Amniotic stem cell (primary cell): ENCODE measurements at regions not wholly inside any gene's neighbourhood (a gene's known extent, or its start where the extent isn't known, plus 50 kb on each side); places are given as distances from the start of the nearest gene placed in this dataset.

ENCODE experiments used
- DNase-seq: peaks from one replicate; lab custom pipeline; 2025; lab: John Stamatoyannopoulos, UW

DNA sequence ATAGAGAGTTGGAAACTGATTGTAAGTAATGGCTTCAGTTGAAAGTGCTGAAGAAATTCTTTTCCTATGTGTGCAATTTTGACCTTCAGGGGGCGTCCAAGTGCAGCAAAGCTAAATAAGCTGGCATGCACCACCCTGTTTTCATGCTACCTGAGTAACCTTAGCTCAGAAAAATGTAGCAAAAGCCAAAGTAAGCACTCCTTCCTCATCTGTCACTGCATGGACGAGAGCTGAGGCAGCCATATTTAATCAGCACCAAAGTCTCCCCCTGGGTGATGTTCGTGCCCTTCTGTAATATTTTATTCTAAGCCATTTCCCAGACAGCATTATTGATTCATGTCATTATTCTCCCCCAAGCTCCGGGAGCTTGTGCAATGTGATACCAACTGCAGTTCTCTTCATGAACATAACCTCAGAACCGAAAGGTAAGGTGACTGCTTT lies 123.1 kb downstream of the RPS12 start:
- no peak for DNase-seq

DNA sequence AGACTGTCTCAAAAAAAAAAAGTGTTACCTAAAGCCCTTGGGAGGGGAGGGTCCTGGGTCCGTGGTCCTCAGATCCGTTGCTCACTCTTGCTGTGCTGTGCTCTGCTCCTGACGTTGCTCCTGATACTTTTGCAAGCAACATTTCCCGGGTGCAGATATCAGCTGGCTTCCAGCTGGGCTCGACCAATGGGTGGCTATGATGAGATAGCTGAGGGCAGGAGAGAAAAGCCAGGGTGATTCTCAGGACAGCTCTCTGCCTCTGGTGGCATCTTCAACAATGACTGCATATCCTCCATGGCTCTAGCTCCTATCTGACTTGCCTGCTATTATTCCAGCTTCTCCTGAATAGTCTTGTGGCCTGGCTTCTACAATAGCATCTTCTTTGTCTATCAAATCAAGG lies 134.5 kb downstream of the RPS12 start:
- no peak for DNase-seq

DNA sequence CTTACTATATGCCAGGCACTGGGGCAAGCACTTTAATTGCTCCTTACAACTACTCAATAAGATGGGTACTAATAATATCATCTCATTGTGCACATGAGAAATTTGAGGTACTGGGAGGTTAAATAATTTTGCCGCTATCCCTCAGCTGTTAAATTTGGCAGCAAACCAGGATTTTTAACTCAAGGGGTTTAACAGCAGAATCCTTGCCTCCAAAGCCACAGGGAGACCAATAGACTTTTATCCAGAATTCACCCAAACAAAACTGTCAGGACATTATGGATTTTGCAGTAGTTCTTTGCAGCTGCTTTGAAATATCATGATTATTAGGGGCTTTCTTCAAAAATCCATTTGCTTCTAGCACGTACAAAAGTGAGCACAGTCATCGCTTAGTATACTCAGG lies 136.2 kb downstream of the RPS12 start:
- DNase-seq, result no peak

DNA sequence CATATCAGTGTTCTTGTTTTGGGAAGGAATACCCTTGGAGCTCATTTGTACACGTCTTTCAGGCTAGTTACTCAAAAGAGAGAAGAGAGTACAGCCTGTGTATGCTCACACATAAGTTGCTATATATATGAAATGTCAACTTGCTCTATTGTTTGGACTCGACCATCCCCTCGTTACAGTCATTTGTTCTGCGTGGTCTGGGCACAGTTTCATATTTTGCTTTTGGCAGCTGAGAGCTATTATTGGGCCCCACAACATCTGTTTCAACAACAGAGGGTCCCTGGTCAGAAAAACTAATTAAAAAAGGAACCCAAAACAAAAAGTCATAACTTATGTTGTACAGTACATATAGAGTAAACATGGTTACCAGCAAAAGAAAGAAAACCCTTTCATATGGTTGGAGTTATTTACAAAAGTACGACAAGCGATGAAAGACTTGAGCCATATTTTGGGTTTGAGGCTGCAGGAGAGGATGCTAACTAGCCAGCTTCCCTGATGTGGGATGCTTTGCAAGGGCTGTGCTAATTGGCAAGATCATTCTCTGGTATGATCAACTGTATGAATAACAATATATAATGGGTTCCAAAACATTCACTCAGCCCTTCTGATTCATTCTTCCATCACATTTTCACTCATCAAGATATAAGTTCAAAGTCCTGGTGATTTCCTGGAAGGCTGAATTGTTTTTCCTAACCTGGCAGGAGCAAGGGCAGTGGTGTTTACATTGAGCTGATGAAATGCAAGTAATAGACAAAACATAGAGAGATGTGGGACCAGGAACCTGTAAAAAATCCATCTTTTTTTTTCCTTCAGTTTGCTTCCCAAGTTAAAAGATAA lies 137.9 kb downstream of the RPS12 start:
- no peak for DNase-seq

DNA sequence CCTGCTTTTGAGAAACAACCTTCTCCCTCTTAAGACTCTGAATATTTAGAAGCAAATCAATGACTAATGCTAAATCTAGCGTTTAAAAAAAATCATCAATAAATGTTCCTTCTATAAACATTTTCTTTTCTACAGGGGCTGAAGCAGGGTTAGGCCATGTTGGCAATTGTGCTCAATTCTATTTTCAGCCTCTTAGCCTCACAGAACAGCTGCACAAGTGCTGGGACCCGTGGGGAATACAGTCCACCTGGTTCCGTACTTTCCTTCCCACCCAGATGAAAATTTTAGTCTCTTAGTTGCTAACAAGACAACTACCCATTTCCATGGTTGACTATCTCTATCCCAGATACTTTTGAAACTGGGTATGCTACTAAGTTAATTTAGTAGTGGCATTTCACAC lies 138.6 kb downstream of the RPS12 start:
- no peak for DNase-seq

DNA sequence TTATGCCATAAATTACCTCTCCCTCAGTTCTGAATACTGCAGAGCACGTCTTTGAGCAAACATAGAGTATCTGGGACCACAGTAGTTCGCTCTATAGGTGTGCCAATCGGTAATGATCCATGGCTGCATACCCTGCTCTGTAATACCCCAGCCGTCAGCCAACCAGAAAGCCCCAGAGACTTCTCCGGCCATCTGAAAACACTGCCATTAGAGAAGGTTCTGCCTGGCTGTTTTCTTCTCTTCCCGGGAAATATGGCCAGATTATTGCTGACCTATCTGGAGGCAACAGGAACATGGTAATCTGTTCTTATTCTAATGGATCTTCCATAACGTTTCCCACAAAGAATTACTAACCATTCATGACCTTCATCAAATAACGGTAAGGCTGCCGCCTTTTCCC lies 139.9 kb downstream of the RPS12 start:
- no peak for DNase-seq

DNA sequence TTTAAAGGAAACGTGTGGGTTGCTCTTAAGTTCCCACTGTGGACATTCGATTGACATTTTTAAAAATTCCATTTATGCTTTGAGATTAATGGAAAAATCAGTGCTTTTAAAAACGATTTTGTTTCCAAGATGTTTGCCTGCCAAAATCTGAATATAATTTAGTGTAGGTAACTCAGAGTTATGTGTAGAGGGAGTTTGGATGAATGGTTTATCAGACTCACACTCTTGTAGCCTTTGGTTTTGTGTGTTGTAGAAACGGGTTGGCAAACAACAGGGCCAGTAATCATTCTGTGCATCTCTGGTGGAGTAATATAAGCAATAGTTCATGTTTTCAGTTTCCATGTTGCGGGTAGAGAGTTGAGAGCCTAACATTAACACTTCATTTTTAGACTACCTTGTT lies 140.6 kb downstream of the RPS12 start:
- DNase-seq, result no peak

DNA sequence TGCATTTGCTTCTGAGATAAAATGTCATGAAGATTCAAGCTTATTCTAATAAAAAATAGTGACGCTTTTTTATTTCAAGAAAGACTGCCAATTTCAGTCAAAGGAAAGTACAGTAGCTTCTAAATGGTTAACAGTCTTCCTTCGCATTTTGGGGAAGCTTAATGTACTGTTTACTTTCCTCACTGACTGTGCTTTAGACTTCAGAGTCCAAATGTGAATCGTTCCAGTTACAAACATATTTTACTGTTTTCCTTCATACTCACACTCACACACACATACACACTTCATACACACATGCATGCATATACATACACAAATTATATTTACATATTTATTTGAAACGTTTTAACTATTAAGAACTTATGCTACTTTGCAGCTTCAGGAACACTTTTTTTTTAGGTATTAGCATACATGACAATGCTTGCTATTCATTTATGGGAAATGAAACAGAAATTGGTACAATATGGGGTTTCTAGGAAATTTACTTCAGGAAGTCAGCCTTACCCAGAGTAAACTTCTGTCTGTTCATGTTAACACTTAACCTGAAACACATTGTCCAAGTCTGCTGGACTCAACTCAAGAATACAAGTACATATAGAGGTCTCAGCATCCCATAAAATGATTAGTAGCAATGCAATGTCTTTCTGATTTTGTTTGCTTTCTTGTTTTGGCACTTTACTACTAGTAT lies 145.4 kb downstream of the RPS12 start:
- DNase-seq, result no peak

DNA sequence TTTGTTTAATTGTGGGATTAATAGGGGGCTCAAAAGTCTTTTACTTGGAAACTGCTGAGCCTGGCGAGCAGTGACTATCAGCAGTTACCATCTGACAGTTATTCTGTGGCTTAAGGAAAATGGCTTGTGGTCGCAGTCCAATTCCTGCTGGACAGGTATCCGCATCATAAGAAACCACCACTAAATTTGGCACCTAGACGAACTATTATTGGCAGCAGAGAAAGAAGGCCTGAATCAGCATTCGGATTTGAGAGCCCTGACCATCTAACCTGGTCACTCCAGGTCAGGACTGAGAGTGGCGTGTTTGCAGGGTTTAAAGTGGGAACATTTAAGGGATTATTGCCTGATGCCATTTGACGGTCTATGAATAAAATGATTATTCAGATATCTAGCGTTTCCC lies 146.4 kb downstream of the RPS12 start:
- DNase-seq, result no peak

DNA sequence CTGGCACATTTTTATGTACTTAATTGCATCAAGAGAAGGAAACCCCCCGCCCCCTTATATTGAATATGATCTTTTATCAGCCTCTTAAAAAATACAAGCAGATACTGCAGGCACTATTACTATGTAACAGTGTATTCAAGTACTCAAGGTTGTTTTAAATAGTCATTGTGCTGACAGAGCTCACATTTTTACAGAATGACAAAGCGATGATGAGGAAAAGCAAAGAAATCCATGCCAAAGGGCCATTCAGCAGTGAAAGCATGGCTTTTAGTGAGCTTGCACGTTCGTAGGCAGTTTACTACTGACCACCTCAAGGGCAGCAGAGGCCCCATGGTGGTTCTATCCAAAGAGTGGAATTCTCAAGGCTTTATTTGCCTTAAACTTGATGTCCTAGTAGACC lies 146.8 kb downstream of the RPS12 start:
- DNase-seq, result peak; percentile 54

DNA sequence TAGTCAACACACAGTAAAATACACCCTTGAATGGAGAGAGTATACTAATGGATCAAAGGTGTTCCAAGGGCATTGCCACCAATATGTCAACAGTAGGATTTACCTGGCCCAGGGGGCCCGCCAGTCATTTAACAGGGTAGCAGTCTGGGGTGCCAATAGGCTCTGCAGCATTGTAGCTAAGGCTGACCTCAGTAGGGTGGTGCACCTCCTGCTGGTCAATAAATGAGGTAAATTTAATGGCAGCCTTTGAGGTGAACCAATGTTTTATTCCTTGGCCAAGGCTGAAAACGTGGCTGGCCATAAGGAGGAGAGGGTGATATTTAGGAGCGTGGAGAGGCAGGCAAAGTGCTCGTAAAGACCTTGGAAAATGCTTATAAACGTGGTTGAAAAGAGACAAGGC lies 147.2 kb downstream of the RPS12 start:
- no peak for DNase-seq

DNA sequence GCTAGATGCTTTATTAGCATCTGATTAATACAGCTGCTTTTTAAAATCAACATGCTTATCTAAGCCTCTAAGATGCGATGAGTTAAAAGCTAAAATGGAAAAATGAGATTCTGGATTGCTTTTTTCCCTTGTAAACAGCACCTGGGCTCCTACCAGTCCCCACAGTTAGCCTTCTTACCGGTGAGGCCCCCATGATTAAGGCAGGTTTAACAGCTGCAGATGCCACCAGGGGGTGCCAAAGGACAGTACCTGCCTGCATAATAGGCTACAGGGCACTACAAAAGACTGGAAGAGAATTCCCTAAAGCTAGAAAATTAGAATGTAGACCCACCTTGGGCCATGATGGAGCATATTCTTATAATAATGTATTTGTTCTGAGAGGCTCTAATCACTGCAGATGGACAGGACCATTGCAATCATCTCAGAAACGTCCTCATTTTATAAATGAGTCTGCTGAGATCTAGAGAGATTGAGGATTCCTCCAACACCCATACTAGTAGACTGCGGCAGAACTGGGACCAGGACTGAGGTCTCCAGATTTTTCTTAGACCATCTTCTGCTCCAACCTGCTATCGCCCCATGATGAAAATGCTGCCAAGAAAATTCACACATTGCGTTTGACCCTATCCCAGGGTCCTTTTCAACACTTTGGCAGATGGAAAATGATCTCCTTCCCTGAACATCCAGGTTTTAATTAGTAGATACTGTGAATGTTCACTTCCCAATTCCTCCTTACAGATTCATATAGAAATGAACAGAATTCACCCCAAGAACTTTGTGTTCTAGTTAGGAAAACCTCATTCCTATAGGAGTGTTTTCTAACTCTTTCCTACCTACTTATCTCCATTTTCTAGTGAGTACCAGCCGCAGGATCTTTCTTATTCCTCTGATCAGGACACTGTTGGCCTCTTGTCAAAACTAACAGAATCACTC lies 148.8 kb downstream of the RPS12 start:
- peak; percentile 27 for DNase-seq

DNA sequence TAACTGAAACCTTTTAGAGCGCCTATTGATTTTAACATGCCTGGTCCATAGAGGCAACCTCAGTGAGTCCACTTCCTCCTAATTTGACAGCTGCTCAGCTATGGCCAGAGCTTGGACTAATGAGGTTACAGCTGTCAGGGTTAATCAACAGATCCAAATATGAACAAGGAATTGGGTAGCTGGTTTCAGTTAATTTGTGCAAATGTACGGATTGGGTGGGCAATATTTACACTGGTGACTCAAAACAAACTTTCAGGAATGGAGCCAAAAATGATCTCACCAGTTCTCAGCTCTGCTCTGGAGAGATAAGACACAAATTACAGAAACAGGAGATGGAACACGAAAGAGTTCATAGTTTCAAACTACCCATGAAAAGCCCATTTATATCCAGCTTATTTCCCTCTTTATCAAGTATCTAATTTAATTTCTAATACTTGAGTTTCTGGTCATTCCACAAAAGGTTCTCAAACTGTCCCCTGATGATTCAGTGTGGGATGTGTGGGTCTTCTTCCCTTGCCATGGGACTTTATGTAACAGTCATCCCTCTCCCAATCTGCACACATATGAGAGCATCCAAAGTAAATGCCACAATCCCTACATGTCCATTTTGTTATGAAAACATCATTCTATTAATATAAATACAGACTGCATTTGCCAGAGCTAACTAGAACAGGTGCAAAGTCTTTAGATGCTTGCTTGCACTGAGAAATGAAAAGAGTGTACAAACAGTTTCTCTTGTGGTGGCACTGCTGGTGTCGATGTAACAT lies 149.9 kb downstream of the RPS12 start:
- DNase-seq, result peak; percentile 11

DNA sequence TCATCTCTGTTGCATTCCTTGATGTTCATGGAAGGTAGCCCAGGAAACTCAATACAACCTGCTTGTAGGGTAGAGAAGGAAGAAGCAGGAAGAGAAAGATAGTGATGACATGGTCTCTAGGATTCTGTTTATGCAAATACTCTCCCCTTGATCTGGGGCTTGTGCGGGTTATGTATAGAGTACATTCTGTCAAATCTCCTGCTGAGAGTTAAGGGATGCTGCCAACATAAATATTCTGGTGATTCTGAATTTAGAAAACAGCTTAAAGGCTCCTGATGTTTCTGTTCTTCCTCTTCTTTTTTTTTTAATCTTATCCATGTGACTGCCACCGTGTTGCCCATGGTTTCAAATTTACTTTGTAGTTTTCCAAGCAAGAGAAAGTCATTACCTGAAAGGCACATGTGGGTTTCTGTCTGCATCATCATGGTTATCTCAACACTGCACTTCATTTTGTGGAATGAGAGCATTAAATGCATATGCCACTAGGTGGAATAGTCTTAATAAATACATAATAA lies 150.6 kb downstream of the RPS12 start:
- DNase-seq, result no peak

DNA sequence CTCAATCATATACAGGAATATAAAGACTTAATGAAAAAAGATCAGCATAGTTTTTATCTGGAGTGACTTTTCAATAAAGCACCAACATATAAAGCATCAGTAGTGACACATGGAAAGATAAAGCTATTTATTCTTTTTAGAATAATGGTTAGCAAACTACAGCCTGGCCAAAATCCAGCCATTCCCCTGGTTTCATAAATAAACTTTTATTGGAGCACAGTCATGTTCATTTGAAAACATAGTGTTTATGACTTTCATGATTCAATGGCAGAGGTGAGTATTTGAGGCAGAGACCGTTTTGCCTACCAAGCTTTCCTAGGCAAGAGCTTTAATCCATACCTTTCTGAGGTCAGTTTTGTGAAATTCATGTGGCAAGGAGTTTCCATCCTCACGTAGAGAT lies 153.5 kb downstream of the RPS12 start:
- DNase-seq, result no peak

DNA sequence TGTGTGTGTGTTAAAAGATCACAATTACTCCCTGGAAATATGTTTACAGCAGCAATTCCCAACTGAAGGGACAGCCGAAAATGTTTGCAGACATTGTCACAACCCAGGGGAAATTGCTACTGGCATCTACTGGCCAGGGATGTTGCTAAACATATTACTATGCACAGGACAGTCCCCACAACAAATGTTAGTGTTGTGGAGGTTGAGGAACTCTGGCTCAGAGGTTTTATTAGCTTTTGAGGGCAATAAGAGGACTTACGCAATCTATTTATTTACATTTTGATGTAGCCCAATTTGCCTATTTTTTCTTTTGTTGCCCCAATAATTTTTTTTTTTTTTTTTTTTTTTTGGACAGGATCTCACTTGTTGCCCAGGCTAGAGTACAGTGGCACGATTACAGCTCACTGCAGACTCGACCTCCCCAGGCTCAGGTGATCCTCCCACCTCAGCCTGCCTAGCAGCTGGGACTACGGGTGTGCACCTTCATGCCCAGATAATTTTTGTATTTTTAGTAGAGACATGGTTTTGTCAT lies 154.1 kb downstream of the RPS12 start:
- DNase-seq, result no peak

DNA sequence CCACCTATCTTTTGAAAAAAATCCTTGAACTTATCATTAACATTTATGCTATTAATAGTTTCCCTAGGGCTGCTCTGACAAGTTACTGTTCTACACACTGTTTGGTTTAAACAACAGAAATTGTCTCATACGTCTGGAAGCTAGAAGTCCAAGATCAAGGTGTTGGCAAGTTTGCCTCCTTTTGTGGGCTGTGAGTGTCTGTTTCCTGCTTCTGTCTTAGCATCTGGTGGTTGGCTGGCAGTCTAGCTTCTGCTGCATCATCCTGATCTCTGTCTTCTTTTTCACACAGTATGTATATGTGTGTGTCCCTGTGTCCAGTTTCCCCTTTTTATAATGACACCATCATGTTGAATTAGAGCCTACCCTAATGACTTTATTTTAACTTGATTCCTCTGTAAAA lies 154.8 kb downstream of the RPS12 start:
- DNase-seq, result no peak

DNA sequence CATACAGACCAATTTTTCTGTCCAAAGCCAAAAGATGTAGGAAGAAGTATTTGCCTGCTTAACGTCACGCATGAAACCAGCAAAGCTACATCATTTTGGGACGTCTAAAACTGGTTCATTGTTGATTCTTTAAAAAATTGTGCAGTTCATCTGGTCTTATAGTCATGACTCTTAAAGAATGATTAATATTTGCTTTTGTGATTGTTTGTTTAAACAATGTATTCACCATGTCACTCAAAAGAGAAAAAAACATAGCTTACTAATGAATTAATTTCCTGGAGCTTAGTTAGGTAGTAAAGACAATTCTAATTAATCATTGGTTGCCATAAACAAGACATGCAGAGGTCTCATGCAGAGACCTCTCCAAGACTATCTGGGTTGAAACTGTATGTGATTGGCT lies 157.3 kb downstream of the RPS12 start:
- no peak for DNase-seq

DNA sequence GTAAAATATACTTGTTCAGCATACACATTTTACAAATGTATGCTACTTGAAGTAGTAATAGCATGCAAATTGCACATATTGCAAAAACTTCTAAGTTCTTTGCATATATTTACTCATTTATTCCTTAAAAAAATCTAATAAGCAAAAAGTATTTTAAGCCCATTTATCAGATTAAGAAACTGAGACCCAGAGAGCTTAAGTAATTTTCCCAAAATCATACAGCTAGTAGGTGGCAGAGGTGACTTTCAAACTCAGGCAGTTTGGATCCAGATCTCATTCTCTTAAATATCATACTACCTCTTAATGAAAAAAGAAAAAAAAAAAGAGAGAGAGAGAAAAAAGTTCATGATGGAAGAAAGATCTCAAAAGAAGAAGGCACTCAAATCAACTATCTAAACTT lies 157.9 kb downstream of the RPS12 start:
- DNase-seq, result no peak

DNA sequence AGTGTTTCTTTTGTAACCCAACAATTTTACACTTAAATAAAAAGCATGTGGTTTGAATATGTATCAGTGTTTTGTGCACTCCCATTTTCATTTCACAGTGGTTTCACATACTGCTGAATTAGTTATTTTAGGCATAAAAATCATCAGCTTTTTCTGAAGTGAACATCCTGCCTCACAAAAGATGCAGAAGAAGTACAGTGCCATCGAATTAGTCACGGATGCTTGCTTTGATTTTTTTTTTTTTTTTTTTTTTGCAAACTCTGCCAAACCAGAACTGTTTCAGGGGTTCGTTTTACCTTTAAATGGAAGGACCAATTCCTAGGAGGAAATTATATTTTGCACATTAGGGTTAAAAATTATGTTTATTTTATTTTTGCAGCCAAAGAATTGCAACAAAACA lies 158.6 kb downstream of the RPS12 start:
- no peak for DNase-seq

DNA sequence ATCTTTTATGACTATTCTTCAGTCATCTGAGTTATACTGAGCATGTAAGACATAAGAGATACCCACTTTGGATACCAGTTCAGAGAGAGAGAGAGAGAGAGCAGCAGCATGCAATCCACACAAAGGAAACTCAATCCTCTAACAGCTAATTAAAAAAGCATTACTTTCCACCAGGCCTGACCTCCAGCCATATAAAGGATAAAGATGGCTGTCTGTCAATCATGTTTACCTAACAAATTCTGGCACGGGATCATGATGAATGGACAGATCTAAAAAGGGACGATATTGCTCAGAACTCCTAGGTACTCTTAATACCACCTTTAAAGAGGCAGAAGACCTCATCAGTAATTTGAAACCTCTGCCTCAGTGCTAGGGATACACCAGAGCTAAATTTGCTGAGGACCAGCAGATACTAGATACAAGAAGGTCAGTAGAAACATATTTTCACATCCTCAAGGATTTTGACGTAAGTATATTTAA lies 159.2 kb downstream of the RPS12 start:
- DNase-seq, result no peak
